OCI-LY3 (cell line): ENCODE measurements at regions not wholly inside any gene's neighbourhood (a gene's known extent, or its start where the extent isn't known, plus 50 kb on each side); places are given as distances from the start of the nearest gene placed in this dataset.

ENCODE experiments used
- H2AFZ ChIP-seq: fragments of 200-600, 300-600 bp; shearing (Covaris generic); 2 replicates; pipeline ENCODE4 v1.6.0; 2014; ENCODE audit warnings: antibody characterized with exemption, low read depth, low read length
- H3K27ac ChIP-seq: fragments of 200-600, 300-600 bp; sonication (generic); 2 replicates; pipeline ENCODE4 v1.5.1; 2014; ENCODE audit warnings: mild to moderate bottlenecking, low read length, moderate library complexity, mixed read lengths
- H3K27me3 ChIP-seq: fragments of 200-600, 300-600 bp; sonication (generic); 2 replicates; pipeline ENCODE4 v1.6.1; 2014; ENCODE audit warnings: low read depth, low read length, mixed read lengths
- H3K36me3 ChIP-seq: fragments of 200-600, 300-600 bp; sonication (generic); replicated peaks from 2 replicates; pipeline ENCODE3; 2014; ENCODE audit warnings: low read depth, low read length, mixed read lengths
- H3K4me1 ChIP-seq: fragments of 300-600, 200-600 bp; sonication (generic); 2 replicates; pipeline ENCODE4 v1.6.1; 2014; ENCODE audit warnings: low read length, mixed read lengths
- H3K4me2 ChIP-seq: fragments of 200-600, 300-600 bp; sonication (generic); 2 replicates; pipeline ENCODE4 v1.6.1; 2014; ENCODE audit warnings: low read length, mixed read lengths
- H3K4me3 ChIP-seq: fragments of 300-600, 200-600 bp; sonication (generic); 2 replicates; pipeline ENCODE4 v1.5.1; 2014; ENCODE audit warnings: antibody characterized with exemption, mild to moderate bottlenecking, low read length, moderate library complexity
- H3K79me2 ChIP-seq: fragments of 300-600, 200-600 bp; shearing (Covaris generic); 2 replicates; pipeline ENCODE4 v1.6.1; 2014; ENCODE audit warnings: mild to moderate bottlenecking, low read length, mixed read lengths
- H3K9ac ChIP-seq: fragments of 300-600, 200-600 bp; shearing (Covaris generic); 2 replicates; pipeline ENCODE4 v1.6.0; 2014; ENCODE audit warnings: mild to moderate bottlenecking, low read length, moderate library complexity
- H3K9me3 ChIP-seq: fragments of 200-600, 300-600 bp; shearing (Covaris generic); 2 replicates; pipeline ENCODE4 v1.6.1; 2014; ENCODE audit warnings: low read length, mixed read lengths; ENCODE audit not compliant: insufficient read depth
- H4K20me1 ChIP-seq: fragments of 200-600, 300-600 bp; sonication (generic); 2 replicates; pipeline ENCODE4 v1.6.1; 2016; ENCODE audit warnings: low read length, mixed read lengths; ENCODE audit not compliant: insufficient read depth
- EZH2phosphoT487 ChIP-seq: fragments of 200-600 bp; shearing (Covaris generic); IDR thresholded peaks from 2 replicates; pipeline ENCODE4 v1.6.1; 2018; ENCODE audit warnings: antibody characterized with exemption, mixed run types, low read depth
- TF ChIP-seq, protein P1 (sequence below): fragments of 200-600, 300-600 bp; sonication (generic); IDR thresholded peaks from 2 replicates; pipeline ENCODE4 v1.5.1; 2014; ENCODE audit warnings: antibody characterized with exemption, low read length, low read depth

DNA sequence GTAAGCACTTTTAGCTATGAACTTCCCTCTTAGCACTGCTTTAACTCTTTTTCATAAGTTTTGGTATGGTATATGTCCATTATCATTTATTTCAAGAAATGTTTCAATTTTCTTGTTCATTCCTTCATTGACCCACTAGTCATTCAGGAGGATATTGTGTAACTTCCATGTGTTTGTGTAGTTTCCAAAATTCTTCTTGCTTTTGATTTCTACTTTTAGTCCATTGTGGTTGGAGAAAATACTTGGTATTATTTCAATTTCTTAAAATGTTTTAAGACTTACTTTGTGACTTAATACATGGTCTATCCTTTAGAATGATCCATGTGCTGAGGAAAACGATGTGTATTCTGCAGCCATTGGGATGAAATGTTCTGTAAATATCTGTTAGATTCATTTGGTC, 176.5 kb downstream of the CENPW start:
- H3K79me2 ChIP-seq = no peaks in the 10 kb centered on the region
- no peak overlapping the region for H3K27ac ChIP-seq
- no peaks in the 10 kb centered on the region for H3K4me1 ChIP-seq

DNA sequence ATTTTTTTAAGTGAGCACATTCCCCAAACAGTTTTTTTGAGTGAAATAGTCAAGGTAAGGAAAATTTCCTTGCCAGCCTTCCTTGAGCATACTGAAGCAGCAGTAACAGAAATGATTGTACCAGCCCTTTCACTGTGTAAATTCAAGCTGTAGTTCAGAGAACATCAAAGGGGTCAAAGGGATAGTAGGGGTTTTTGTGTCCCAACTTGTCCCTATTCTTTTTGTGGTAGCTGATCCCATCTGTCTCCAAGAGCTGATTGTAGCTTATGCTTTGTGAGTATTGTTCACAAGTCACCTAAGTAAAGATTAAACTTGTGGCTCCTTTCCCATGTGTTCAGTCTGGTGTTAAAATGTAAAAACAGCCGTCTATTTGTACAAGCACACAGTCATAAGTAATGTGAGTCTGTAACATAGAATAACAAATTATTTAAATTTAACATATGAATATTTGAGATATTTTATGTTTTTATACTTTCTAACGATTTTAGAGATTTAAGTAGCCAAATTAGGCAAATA, 185.0 kb downstream of the CENPW start:
- Histone ChIP-seq H3K4me1 (no peaks in the 10 kb centered on the region), H3K9me3 (no peaks in the 10 kb centered on the region), H3K4me2 (no peak overlapping the region), H3K79me2 (no peaks in the 10 kb centered on the region), H4K20me1 (no peaks in the 10 kb centered on the region), H3K4me3 (no peak overlapping the region), H3K9ac (no peak overlapping the region), H3K27me3 (no peaks in the 10 kb centered on the region), H3K36me3 (no peaks in the 10 kb centered on the region), H2AFZ (no peak overlapping the region), H3K27ac (no peak overlapping the region)
- TF ChIP-seq, protein P1, sequence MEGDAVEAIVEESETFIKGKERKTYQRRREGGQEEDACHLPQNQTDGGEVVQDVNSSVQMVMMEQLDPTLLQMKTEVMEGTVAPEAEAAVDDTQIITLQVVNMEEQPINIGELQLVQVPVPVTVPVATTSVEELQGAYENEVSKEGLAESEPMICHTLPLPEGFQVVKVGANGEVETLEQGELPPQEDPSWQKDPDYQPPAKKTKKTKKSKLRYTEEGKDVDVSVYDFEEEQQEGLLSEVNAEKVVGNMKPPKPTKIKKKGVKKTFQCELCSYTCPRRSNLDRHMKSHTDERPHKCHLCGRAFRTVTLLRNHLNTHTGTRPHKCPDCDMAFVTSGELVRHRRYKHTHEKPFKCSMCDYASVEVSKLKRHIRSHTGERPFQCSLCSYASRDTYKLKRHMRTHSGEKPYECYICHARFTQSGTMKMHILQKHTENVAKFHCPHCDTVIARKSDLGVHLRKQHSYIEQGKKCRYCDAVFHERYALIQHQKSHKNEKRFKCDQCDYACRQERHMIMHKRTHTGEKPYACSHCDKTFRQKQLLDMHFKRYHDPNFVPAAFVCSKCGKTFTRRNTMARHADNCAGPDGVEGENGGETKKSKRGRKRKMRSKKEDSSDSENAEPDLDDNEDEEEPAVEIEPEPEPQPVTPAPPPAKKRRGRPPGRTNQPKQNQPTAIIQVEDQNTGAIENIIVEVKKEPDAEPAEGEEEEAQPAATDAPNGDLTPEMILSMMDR = no peak
- no peak for TF ChIP-seq EZH2phosphoT487

More for the DNA sequence above, 176.5 kb downstream of the CENPW start:
- no peak for TF ChIP-seq EZH2phosphoT487
- TF ChIP-seq, protein P1 = no peak
- no peaks in the 10 kb centered on the region for H3K27me3 ChIP-seq
- H3K4me3 ChIP-seq = no peak overlapping the region
- no peak overlapping the region for H2AFZ ChIP-seq
- no peaks in the 10 kb centered on the region for H3K36me3 ChIP-seq
- H3K9me3 ChIP-seq = no peaks in the 10 kb centered on the region
- H3K9ac ChIP-seq = no peak overlapping the region
- H4K20me1 ChIP-seq = no peaks in the 10 kb centered on the region
- no peak overlapping the region for H3K4me2 ChIP-seq

- Histone ChIP-seq H3K9me3 (no peaks in the 10 kb centered on the region), H3K4me3 (no peak overlapping the region), H3K27ac (no peak overlapping the region), H3K4me1 (peaks cover 5% of the 10 kb centered on the region; the same call in 1 of the 2 replicates), H3K4me2 (no peak overlapping the region), H2AFZ (no peak overlapping the region), H3K79me2 (no peaks in the 10 kb centered on the region), H3K27me3 (no peaks in the 10 kb centered on the region), H3K9ac (no peak overlapping the region), H3K36me3 (no peaks in the 10 kb centered on the region), H4K20me1 (no peaks in the 10 kb centered on the region)
- no peak for TF ChIP-seq EZH2phosphoT487
- TF ChIP-seq, protein P1 = no peak
Observed at GRCh38 chr6:126526547-126526946, 186.6 kb downstream of the CENPW start.

DNA sequence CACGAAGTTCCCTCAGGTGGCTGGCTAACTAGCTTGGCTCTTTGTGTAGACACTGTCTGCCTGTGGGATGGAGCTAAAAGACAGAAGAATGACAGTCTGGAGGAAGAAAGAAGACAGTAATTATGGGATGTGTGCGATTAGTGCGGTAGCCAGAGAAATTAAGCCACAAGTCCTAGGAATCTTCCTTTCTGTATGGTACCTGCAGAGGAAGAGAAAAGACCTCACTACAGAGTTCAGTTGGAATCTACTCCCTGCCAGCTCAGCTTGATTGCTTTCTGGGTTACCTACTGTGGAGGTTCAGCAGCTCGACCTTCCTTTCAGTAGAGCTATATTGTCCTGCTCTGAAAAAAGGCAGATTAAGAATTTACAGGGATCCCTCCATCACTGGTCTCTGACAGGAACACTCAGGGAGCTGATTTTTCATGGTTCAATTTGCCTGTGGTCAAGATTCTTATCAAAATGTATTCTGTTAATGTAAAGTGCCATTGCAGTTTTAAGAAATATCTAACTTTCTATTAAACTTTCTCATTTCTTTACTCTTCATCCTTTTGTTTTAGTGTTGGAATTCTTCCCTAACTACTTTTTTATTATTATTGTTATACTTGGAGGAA, 187.2 kb downstream of the CENPW start:
- no peak for TF ChIP-seq EZH2phosphoT487
- TF ChIP-seq, protein P1 = no peak
- no peaks in the 10 kb centered on the region for H4K20me1 ChIP-seq
- H3K4me3 ChIP-seq = no peak overlapping the region
- no peaks in the 10 kb centered on the region for H3K36me3 ChIP-seq
- H3K9ac ChIP-seq = no peak overlapping the region
- H3K27me3 ChIP-seq = no peaks in the 10 kb centered on the region
- H2AFZ ChIP-seq = no peak overlapping the region
- no peaks in the 10 kb centered on the region for H3K79me2 ChIP-seq
- H3K4me2 ChIP-seq = no peak overlapping the region
- H3K4me1 ChIP-seq = peaks cover 10% of the 10 kb centered on the region
- H3K27ac ChIP-seq = no peak overlapping the region
- no peaks in the 10 kb centered on the region for H3K9me3 ChIP-seq
